RPMI7951 (cell line): ENCODE measurements at regions not wholly inside any gene's neighbourhood (a gene's known extent, or its start where the extent isn't known, plus 50 kb on each side); places are given as distances from the start of the nearest gene placed in this dataset.

Experiments
- DNase-seq: peaks from one replicate; pipeline ENCODE4 v3.0.0-alpha.2; 2012; ENCODE audit warnings: low read depth

GRCh38 chr4:189255636-189256035 lies 685.0 kb upstream of the FRG1 start:
- no peak for DNase-seq

GRCh38 chr4:189261475-189261874 lies 679.2 kb upstream of the FRG1 start:
- DNase-seq, result no peak

- DNase-seq, result no peak
Observed at GRCh38 chr4:189265515-189265914, 675.2 kb upstream of the FRG1 start.

GRCh38 chr4:189267312-189267965 lies 673.2 kb upstream of the FRG1 start:
- DNase-seq, result no peak

GRCh38 chr4:189278597-189279165 lies 662.0 kb upstream of the FRG1 start:
- DNase-seq, result no peak

GRCh38 chr4:189279188-189279587 lies 661.5 kb upstream of the FRG1 start:
- DNase-seq, result no peak

GRCh38 chr4:189285377-189285776 lies 655.3 kb upstream of the FRG1 start:
- no peak for DNase-seq

GRCh38 chr4:189291939-189292338 lies 648.7 kb upstream of the FRG1 start:
- no peak for DNase-seq

- DNase-seq, result no peak
Observed at GRCh38 chr4:189293459-189293858, 647.2 kb upstream of the FRG1 start.

GRCh38 chr4:189294574-189294973 lies 646.1 kb upstream of the FRG1 start:
- no peak for DNase-seq

GRCh38 chr4:189299706-189300105 lies 641.0 kb upstream of the FRG1 start:
- no peak for DNase-seq

- no peak for DNase-seq
Observed at GRCh38 chr4:189301692-189302091, 639.0 kb upstream of the FRG1 start.

- DNase-seq, result no peak
Observed at GRCh38 chr4:189302719-189303118, 638.0 kb upstream of the FRG1 start.

- no peak for DNase-seq
Observed at GRCh38 chr4:189304167-189304566, 636.5 kb upstream of the FRG1 start.

GRCh38 chr4:189304809-189305208 lies 635.9 kb upstream of the FRG1 start:
- DNase-seq, result no peak

GRCh38 chr4:189305500-189305899 lies 635.2 kb upstream of the FRG1 start:
- DNase-seq, result no peak

- no peak for DNase-seq
Observed at GRCh38 chr4:189311251-189311650, 629.4 kb upstream of the FRG1 start.

GRCh38 chr4:189313064-189313463 lies 627.6 kb upstream of the FRG1 start:
- no peak for DNase-seq

- DNase-seq, result no peak
Observed at GRCh38 chr4:189313861-189314513, 626.7 kb upstream of the FRG1 start.

- DNase-seq, result no peak
Observed at GRCh38 chr4:189322426-189322825, 618.2 kb upstream of the FRG1 start.

- DNase-seq, result no peak
Observed at GRCh38 chr4:189341881-189342280, 598.8 kb upstream of the FRG1 start.

GRCh38 chr4:189355590-189355989 lies 585.1 kb upstream of the FRG1 start:
- no peak for DNase-seq

GRCh38 chr4:189362364-189362763 lies 578.3 kb upstream of the FRG1 start:
- no peak for DNase-seq
